IMR-90 (cell line): ENCODE measurements at regions not wholly inside any gene's neighbourhood (a gene's known extent, or its start where the extent isn't known, plus 50 kb on each side); places are given as distances from the start of the nearest gene placed in this dataset.

Experiments
- ATAC-seq: fragments of 200-7000 bp; cut with Tn5 transposase; 2 replicates; pipeline ENCODE4 v1.9.1; 2020; ENCODE audit warnings: low read depth, mild to moderate bottlenecking, moderate library complexity
- BruUV-seq: library from RNA; stranded (reverse); fragments of 400-500 nt; replicated peaks from 2 replicates; lab custom pipeline; 2021; lab: Mats Ljungman, UMichigan
- CTCF ChIA-PET: fragments of 300-600 bp; formaldehyde crosslinking; extraction: SDS; loops from one replicate; lab custom pipeline; 2021; ENCODE audit warnings: antibody characterized with exemption; lab: Yijun Ruan, JAX
- POLR2A ChIA-PET: fragments of 300-600 bp; sonication (Branson Sonifier 250); formaldehyde crosslinking; loops from one replicate; lab custom pipeline; 2022; ENCODE audit warnings: antibody characterized with exemption; ENCODE audit not compliant: unreplicated experiment; lab: Charles Lee
- DNase-seq: peaks from one replicate; pipeline ENCODE4 v3.0.0; 2013
- H2AFZ ChIP-seq: replicated peaks from 2 replicates; pipeline ENCODE3; 2013; ENCODE audit warnings: low read length, mild to moderate bottlenecking; ENCODE audit not compliant: poor library complexity
- H2AK5ac ChIP-seq: 2 replicates; pipeline ENCODE4 v1.6.1; 2013; ENCODE audit warnings: low read depth, low read length, inconsistent platforms
- H2AK9ac ChIP-seq: replicated peaks from 2 replicates; pipeline ENCODE3; 2013; ENCODE audit warnings: mild to moderate bottlenecking, low read depth, low read length, moderate library complexity; ENCODE audit not compliant: poor library complexity
- H2BK120ac ChIP-seq: 2 replicates; pipeline ENCODE4 v1.6.1; 2013; ENCODE audit warnings: low read depth, low read length, inconsistent platforms
- H2BK15ac ChIP-seq: 3 replicates; pipeline ENCODE4 v1.6.1; 2013; ENCODE audit warnings: low read depth, low read length, inconsistent platforms
- H2BK20ac ChIP-seq: 2 replicates; pipeline ENCODE4 v1.6.1; 2013; ENCODE audit warnings: low read depth, mild to moderate bottlenecking, inconsistent platforms, low read length, moderate library complexity
- H2BK5ac ChIP-seq: 2 replicates; pipeline ENCODE4 v1.6.1; 2013; ENCODE audit warnings: mild to moderate bottlenecking, low read depth, low read length, inconsistent platforms; ENCODE audit not compliant: poor library complexity, severe bottlenecking
- H3K14ac ChIP-seq: replicated peaks from 2 replicates; pipeline ENCODE4 v1.6.1; 2013; ENCODE audit warnings: low read depth, low read length, inconsistent platforms
- H3K18ac ChIP-seq: 2 replicates; pipeline ENCODE4 v1.6.1; 2013; ENCODE audit warnings: low read depth, low read length, control low read depth
- H3K23ac ChIP-seq: 2 replicates; pipeline ENCODE4 v1.6.1; 2013; ENCODE audit warnings: low read depth, low read length, inconsistent platforms
- H3K27ac ChIP-seq: 2 replicates; pipeline ENCODE4 v1.5.1; 2013; ENCODE audit warnings: mild to moderate bottlenecking, control low read depth, low read length; ENCODE audit not compliant: insufficient read depth
- H3K27me3 ChIP-seq: 2 replicates; pipeline ENCODE4 v1.6.1; 2013; ENCODE audit warnings: low read length; ENCODE audit not compliant: control insufficient read depth, insufficient read depth
- H3K36me3 ChIP-seq: 2 replicates; pipeline ENCODE4 v1.6.1; 2013; ENCODE audit warnings: low read length, mixed read lengths; ENCODE audit not compliant: control insufficient read depth, insufficient read depth
- H3K4ac ChIP-seq: 2 replicates; pipeline ENCODE4 v1.6.1; 2013; ENCODE audit warnings: low read depth, low read length, inconsistent platforms
- H3K4me1 ChIP-seq: 2 replicates; pipeline ENCODE4 v1.6.1; 2013; ENCODE audit warnings: low read length, mixed read lengths; ENCODE audit not compliant: control insufficient read depth, insufficient read depth
- H3K4me2 ChIP-seq: 2 replicates; pipeline ENCODE4 v1.6.1; 2013; ENCODE audit warnings: low read depth, mild to moderate bottlenecking, control low read depth, low read length, moderate library complexity
- H3K4me3 ChIP-seq: 2 replicates; pipeline ENCODE4 v1.5.1; 2013; ENCODE audit warnings: low read depth, mild to moderate bottlenecking, control low read depth, low read length, moderate library complexity; ENCODE audit not compliant: insufficient read depth
- H3K56ac ChIP-seq: 2 replicates; pipeline ENCODE4 v1.6.1; 2013; ENCODE audit warnings: low read length, inconsistent platforms; ENCODE audit not compliant: insufficient read depth; ENCODE audit errors: extremely low read depth
- H3K79me1 ChIP-seq, 2 experiments: 2 replicates each; pipeline ENCODE4 v1.6.1; 2013; ENCODE audit warnings: low read length in 2 of 2, inconsistent platforms in 1 of 2, low read depth in 1 of 2
- H3K9ac ChIP-seq: 2 replicates; pipeline ENCODE4 v1.6.1; 2013; ENCODE audit warnings: low read depth, low read length, control low read depth
- H3K9me1 ChIP-seq: 2 replicates; pipeline ENCODE4 v1.6.1; 2013; ENCODE audit warnings: low read length, inconsistent platforms; ENCODE audit not compliant: insufficient read depth
- H3K9me3 ChIP-seq: 2 replicates; pipeline ENCODE4 v1.6.1; 2013; ENCODE audit warnings: low read length; ENCODE audit not compliant: control insufficient read depth, insufficient read depth
- H4K20me1 ChIP-seq: 2 replicates; pipeline ENCODE4 v1.6.1; 2013; ENCODE audit warnings: low read length, inconsistent platforms; ENCODE audit not compliant: insufficient read depth
- H4K5ac ChIP-seq: 2 replicates; pipeline ENCODE4 v1.6.1; 2013; ENCODE audit warnings: mild to moderate bottlenecking, low read depth, low read length, control low read depth
- H4K8ac ChIP-seq, 2 experiments: 2 replicates each; pipeline ENCODE4 v1.6.1; 2013; ENCODE audit warnings: low read depth in 2 of 2, low read length in 2 of 2, control low read depth in 1 of 2, inconsistent platforms in 1 of 2
- H4K91ac ChIP-seq: 2 replicates; pipeline ENCODE4 v1.6.1; 2013; ENCODE audit warnings: low read depth, low read length, inconsistent platforms; ENCODE audit not compliant: insufficient read depth
- CEBPB ChIP-seq: IDR thresholded peaks from 2 replicates; pipeline ENCODE4 v1.6.1; 2012; ENCODE audit warnings: low read depth, low read length, improper control_type of control experiment
- CHD1 ChIP-seq: IDR thresholded peaks from 2 replicates; pipeline ENCODE4 v1.6.1; 2012; ENCODE audit warnings: low read depth, low read length, improper control_type of control experiment
- NFE2L2 ChIP-seq: fragments of 150-350 bp; IDR thresholded peaks from 2 replicates; pipeline ENCODE4 v1.6.1; 2016; ENCODE audit warnings: low read depth, mild to moderate bottlenecking, low read length
- RAD21 ChIP-seq: IDR thresholded peaks from 2 replicates; pipeline ENCODE4 v1.6.1; 2012; ENCODE audit warnings: low read length, improper control_type of control experiment
- RFX5 ChIP-seq: IDR thresholded peaks from 2 replicates; pipeline ENCODE4 v1.8.0; 2012; ENCODE audit warnings: low read depth, mild to moderate bottlenecking, low read length, moderate library complexity
- WGBS, 2 experiments: methylation state at CpG; one replicate each; pipeline versions ENCODE4 v1.1.5 to v1.1.7; 2013; ENCODE audit warnings: missing lambda C conversion rate in 2 of 2; ENCODE audit not compliant: insufficient read length in 1 of 2; ENCODE audit errors: extremely low coverage in 2 of 2; 5-methylcytosine and 5-hydroxymethylcytosine counted together
- dilution Hi-C: fragments of 300-500 bp; cut with HindIII; formaldehyde crosslinking; loops from one replicate; pipeline ENCODE4 v1.14.3; 2018; ENCODE audit warnings: low sequenced_read_pairs; ENCODE audit not compliant: unreplicated experiment
- in situ Hi-C: fragments of 300-500 bp; cut with MboI; formaldehyde crosslinking; loops from 3 replicates; pipeline ENCODE4 v1.14.3; 2019; ENCODE audit warnings: low sequenced_read_pairs, inconsistent platforms, mixed read lengths
- intact Hi-C: fragments of 100-400 bp; cut with micrococcal nuclease; formaldehyde crosslinking; loops from 2 replicates; pipeline ENCODE4 v1.10.0; 2022
- TF ChIP-seq, protein P1 (sequence below): fragments of 150-350 bp; IDR thresholded peaks from 2 replicates; pipeline ENCODE4 v1.6.1; 2016; ENCODE audit warnings: low read depth, mild to moderate bottlenecking, low read length, moderate library complexity, borderline replicate concordance

DNA sequence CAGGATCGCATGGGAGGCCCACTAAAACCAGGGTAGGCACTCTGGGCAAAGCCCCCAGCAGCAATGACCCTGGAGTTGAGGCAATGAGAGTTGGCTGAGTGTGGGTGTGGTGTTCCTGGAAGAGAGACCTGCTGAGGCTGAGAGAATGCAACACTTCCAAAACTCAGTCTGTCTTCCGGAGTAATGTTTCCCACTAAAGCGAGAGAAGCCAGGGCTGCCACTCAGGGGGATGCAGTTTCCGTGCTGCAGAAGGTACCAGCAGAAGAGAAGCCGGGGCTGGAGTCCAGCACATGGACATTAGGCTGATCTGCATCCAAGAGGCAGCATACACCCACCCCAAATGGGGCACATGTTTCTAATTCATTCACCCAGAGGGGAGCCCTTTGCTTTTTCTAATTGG, 127.2 kb upstream of the ARHGAP28 start:
- dilution Hi-C loops, result no loop called here
- in situ Hi-C loops, result no loop called here
- no peaks in the 10 kb centered on the region for H4K20me1 ChIP-seq
- no peak overlapping the region for H2AK9ac ChIP-seq
- H2BK120ac ChIP-seq, result no peak overlapping the region
- no peaks in the 10 kb centered on the region for H3K9me3 ChIP-seq
- H2AFZ ChIP-seq, result no peak overlapping the region
- no peaks in the 10 kb centered on the region; the same call in 1 of the 2 replicates for H3K9me1 ChIP-seq
- POLR2A ChIA-PET, result no interaction called here
- no peak overlapping the region for H3K4me3 ChIP-seq
- no peak overlapping the region for H2AK5ac ChIP-seq
- no peak overlapping the region for H4K5ac ChIP-seq
- no peak overlapping the region for H4K91ac ChIP-seq
- H3K14ac ChIP-seq, result no peak overlapping the region
- H3K56ac ChIP-seq, result no peak overlapping the region
- BruUV-seq, result no TSS peak
- no peak overlapping the region for H3K18ac ChIP-seq
- no peak overlapping the region for H3K4ac ChIP-seq
- H2BK20ac ChIP-seq, result no peak overlapping the region
- CTCF ChIA-PET, result no interaction called here
- peaks cover 2% of the 10 kb centered on the region for H3K27me3 ChIP-seq
- ATAC-seq (no peak), DNase-seq (no peak)
- intact Hi-C loops, result no loop called here
- WGBS, 2 experiments, result 100% methylated on average over 1 of the region's 5 CpGs; no CpG with 5 or more reads in 1 of the 2 experiments
- peaks cover 2% of the 10 kb centered on the region; the same call in 1 of the 2 replicates for H3K4me1 ChIP-seq
- no peak overlapping the region for H2BK5ac ChIP-seq
- no peak overlapping the region for H3K9ac ChIP-seq
- no peaks in the 10 kb centered on the region for H3K79me1 ChIP-seq
- TF ChIP-seq CHD1 (no peak), RAD21 (no peak), RFX5 (no peak), CEBPB (no peak), NFE2L2 (no peak)
- TF ChIP-seq, protein P1, sequence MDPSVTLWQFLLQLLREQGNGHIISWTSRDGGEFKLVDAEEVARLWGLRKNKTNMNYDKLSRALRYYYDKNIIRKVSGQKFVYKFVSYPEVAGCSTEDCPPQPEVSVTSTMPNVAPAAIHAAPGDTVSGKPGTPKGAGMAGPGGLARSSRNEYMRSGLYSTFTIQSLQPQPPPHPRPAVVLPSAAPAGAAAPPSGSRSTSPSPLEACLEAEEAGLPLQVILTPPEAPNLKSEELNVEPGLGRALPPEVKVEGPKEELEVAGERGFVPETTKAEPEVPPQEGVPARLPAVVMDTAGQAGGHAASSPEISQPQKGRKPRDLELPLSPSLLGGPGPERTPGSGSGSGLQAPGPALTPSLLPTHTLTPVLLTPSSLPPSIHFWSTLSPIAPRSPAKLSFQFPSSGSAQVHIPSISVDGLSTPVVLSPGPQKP, result no peak
- no peaks in the 10 kb centered on the region for H3K36me3 ChIP-seq
- no peak overlapping the region for H3K4me2 ChIP-seq
- H4K8ac ChIP-seq, result no peak overlapping the region
- H3K23ac ChIP-seq, result no peak overlapping the region
- no peak overlapping the region for H3K27ac ChIP-seq
- H2BK15ac ChIP-seq, result no peak overlapping the region
